SK-N-SH (cell line): ENCODE measurements at regions not wholly inside any gene's neighbourhood (a gene's known extent, or its start where the extent isn't known, plus 50 kb on each side); places are given as distances from the start of the nearest gene placed in this dataset.
A peak's percentile ranks its signal among the peaks of the same experiment; 100 is the strongest.
"Not testable (repeated sequence)": the region's sequence is repeated elsewhere in the genome, so short reads cannot be mapped to it uniquely, and the experiment has no call there.

Experiments
- CTCF ChIA-PET: fragments of 300-600, 350-600 bp; formaldehyde crosslinking; extraction: SDS; loops from one replicate; lab custom pipeline; 2021; lab: Yijun Ruan, JAX
- POLR2A ChIA-PET: fragments of 350-600 bp; sonication (Branson Sonifier 250); formaldehyde crosslinking; extraction: SDS; loops from one replicate; lab custom pipeline; 2020; ENCODE audit warnings: antibody characterized with exemption, inconsistent platforms; lab: Yijun Ruan, JAX
- DNase-seq: peaks from one replicate; pipeline ENCODE4 v3.0.0; 2012
- H2AFZ ChIP-seq: fragments of 200-600 bp; sonication (generic); 2 replicates; pipeline ENCODE4 v1.8.1; 2016; ENCODE audit warnings: antibody characterized with exemption, mild to moderate bottlenecking, low read depth
- H3F3A ChIP-seq: fragments of 200-600 bp; sonication (generic); replicated peaks from 2 replicates; pipeline ENCODE3; 2016; ENCODE audit warnings: antibody characterized with exemption, mild to moderate bottlenecking; ENCODE audit not compliant: insufficient read depth
- H3K27ac ChIP-seq, 2 experiments: fragments of 200-500 bp in 1 of 2; fragments of 200-600 bp in 1 of 2; sonication (Bioruptor generic) in 1 of 2; sonication (generic), shearing (Covaris generic) in 1 of 2; 2 replicates each; pipeline versions ENCODE4 v1.5.1 to v1.6.1; 2014 to 2016; ENCODE audit warnings: low read depth in 2 of 2, inconsistent platforms in 1 of 2, low read length in 1 of 2, mild to moderate bottlenecking in 1 of 2, mixed read lengths in 1 of 2
- H3K27me3 ChIP-seq: fragments of 200-600 bp; sonication (generic), shearing (Covaris generic); 2 replicates; pipeline ENCODE4 v1.6.1; 2016; ENCODE audit warnings: mixed run types; ENCODE audit not compliant: insufficient read depth
- H3K36me3 ChIP-seq, 2 experiments: fragments of 200-500 bp in 1 of 2; fragments of 200-600 bp in 1 of 2; sonication (Bioruptor generic) in 1 of 2; sonication (generic) in 1 of 2; replicated peaks in 1 of 2; 2 replicates each; pipeline versions ENCODE3 to v1.5.1; 2014 to 2016; ENCODE audit warnings: low read length in 1 of 2, mild to moderate bottlenecking in 1 of 2; ENCODE audit not compliant: insufficient read depth in 2 of 2, control insufficient read depth in 1 of 2
- H3K4me1 ChIP-seq, 2 experiments: fragments of 200-500 bp in 1 of 2; fragments of 200-600 bp in 1 of 2; sonication (Bioruptor generic) in 1 of 2; sonication (generic), shearing (Covaris generic) in 1 of 2; 2 replicates each; pipeline versions ENCODE4 v1.5.1 to v1.6.1; 2014 to 2016; ENCODE audit warnings: low read depth in 1 of 2, low read length in 1 of 2, mixed run types in 1 of 2; ENCODE audit not compliant: insufficient read depth in 2 of 2, control insufficient read depth in 1 of 2
- H3K4me2 ChIP-seq: fragments of 200-600 bp; sonication (generic), shearing (Covaris generic); 2 replicates; pipeline ENCODE4 v1.6.1; 2017; ENCODE audit warnings: mixed run types
- H3K4me3 ChIP-seq, 2 experiments: fragments of 200-500 bp in 1 of 2; fragments of 200-600 bp in 1 of 2; sonication (Bioruptor generic) in 1 of 2; sonication (generic), shearing (Covaris generic) in 1 of 2; 2 replicates each; pipeline versions ENCODE4 v1.5.1 to v1.8.1; 2014 to 2016; ENCODE audit warnings: low read depth in 2 of 2, inconsistent platforms in 1 of 2, low read length in 1 of 2, mild to moderate bottlenecking in 1 of 2, mixed read lengths in 1 of 2, moderate library complexity in 1 of 2
- H3K79me2 ChIP-seq: fragments of 200-600 bp; sonication (generic); 2 replicates; pipeline ENCODE4 v1.8.1; 2017; ENCODE audit warnings: mild to moderate bottlenecking; ENCODE audit not compliant: insufficient read depth
- H3K9ac ChIP-seq: fragments of 200-600 bp; sonication (generic); 2 replicates; pipeline ENCODE4 v1.6.1; 2017; ENCODE audit warnings: mixed run types
- H3K9me2 ChIP-seq: fragments of 200-600 bp; sonication (generic); 2 replicates; pipeline ENCODE4 v1.6.1; 2017; ENCODE audit warnings: mixed run types
- H3K9me3 ChIP-seq: fragments of 200-600 bp; sonication (generic); 2 replicates; pipeline ENCODE4 v1.6.1; 2017; ENCODE audit warnings: mixed run types, mild to moderate bottlenecking, moderate library complexity
- H4K20me1 ChIP-seq: fragments of 200-600 bp; sonication (generic); 2 replicates; pipeline ENCODE4 v1.6.1; 2017; ENCODE audit warnings: mild to moderate bottlenecking, mixed run types; ENCODE audit not compliant: insufficient read depth
- CTCF ChIP-seq: fragments of 200-600 bp; sonication (generic); IDR thresholded peaks from 2 replicates; pipeline ENCODE4 v1.6.1; 2017; ENCODE audit warnings: antibody characterized with exemption, mild to moderate bottlenecking, moderate library complexity
- ELF1 ChIP-seq: IDR thresholded peaks from 2 replicates; pipeline ENCODE4 v1.4.0; 2012
- EZH2phosphoT487 ChIP-seq: fragments of 200-600 bp; sonication (generic); IDR thresholded peaks from 2 replicates; pipeline ENCODE4 v1.6.1; 2017; ENCODE audit warnings: low read depth, mixed run types, mild to moderate bottlenecking, antibody characterized with exemption, moderate library complexity, borderline replicate concordance
- FOSL2 ChIP-seq: IDR thresholded peaks from 2 replicates; pipeline ENCODE4 v1.4.0; 2012; ENCODE audit warnings: low read depth, mild to moderate bottlenecking, moderate library complexity, borderline replicate concordance
- GABPA ChIP-seq: IDR thresholded peaks from 2 replicates; pipeline ENCODE4 v1.4.0; 2012; ENCODE audit warnings: low read depth, mild to moderate bottlenecking
- GATA2 ChIP-seq: sonication (generic); formaldehyde crosslinking; IDR thresholded peaks from 2 replicates; pipeline ENCODE4 v1.5.0; 2020; ENCODE audit warnings: mild to moderate bottlenecking, missing genetic modification reagents
- MEF2A ChIP-seq: IDR thresholded peaks from 2 replicates; pipeline ENCODE4 v1.4.0; 2012; ENCODE audit warnings: low read depth, borderline replicate concordance
- RCOR1 ChIP-seq: fragments of 150-350 bp; IDR thresholded peaks from 2 replicates; pipeline ENCODE4 v1.6.1; 2017; ENCODE audit warnings: antibody characterized with exemption, low read length
- RFX5 ChIP-seq: IDR thresholded peaks from 2 replicates; pipeline ENCODE4 v1.6.1; 2012; ENCODE audit warnings: mild to moderate bottlenecking, improper control_type of control experiment, low read length
- SIN3A ChIP-seq: IDR thresholded peaks from 2 replicates; pipeline ENCODE4 v1.6.1; 2012; ENCODE audit warnings: low read depth, mild to moderate bottlenecking, low read length, moderate library complexity, borderline replicate concordance
- USF2 ChIP-seq: fragments of 150-350 bp; IDR thresholded peaks from 2 replicates; pipeline ENCODE4 v1.6.1; 2017; ENCODE audit warnings: antibody characterized with exemption, low read length, low read depth, borderline replicate concordance
- ZBTB33 ChIP-seq: IDR thresholded peaks from 2 replicates; pipeline ENCODE4 v1.4.0; 2012; ENCODE audit warnings: low read depth, borderline replicate concordance
- WGBS: methylation state at CpG from one replicate; pipeline ENCODE4 v1.1.6; 2017; ENCODE audit warnings: low lambda C conversion rate; 5-methylcytosine and 5-hydroxymethylcytosine counted together

- 77% methylated on average over 5 of the region's 5 CpGs for WGBS
- Histone ChIP-seq H4K20me1 (no peaks in the 10 kb centered on the region), H3K9me2 (no peaks in the 10 kb centered on the region), H3K4me3 (no peak overlapping the region), H2AFZ (no peak overlapping the region), H3K9ac (no peak overlapping the region), H3K9me3 (no peaks in the 10 kb centered on the region), H3F3A (no peaks in the 10 kb centered on the region), H3K4me2 (no peak overlapping the region), H3K27ac (no peak overlapping the region), H3K36me3 (no peaks in the 10 kb centered on the region), H3K79me2 (no peaks in the 10 kb centered on the region), H3K27me3 (no peaks in the 10 kb centered on the region; the same call in 1 of the 2 replicates), H3K4me1 (peaks cover 0 to 17% of the 10 kb centered on the region in 2 experiments; a peak in 2 of 4 replicates)
- no peak for DNase-seq
- POLR2A ChIA-PET: no interaction called here
- no peak for TF ChIP-seq USF2
- TF ChIP-seq MEF2A: no peak
- TF ChIP-seq RFX5: no peak
- no peak for TF ChIP-seq EZH2phosphoT487
- no peak for TF ChIP-seq ZBTB33
- no peak for TF ChIP-seq GABPA
- TF ChIP-seq SIN3A: no peak
- no peak for TF ChIP-seq ELF1
- TF ChIP-seq FOSL2: no peak
- TF ChIP-seq GATA2 (CRISPR knock-in tag): no peak
- CTCF ChIA-PET: interaction anchor here (1.0 to 1.7 kb wide), 2 partner anchors 20 to 48 kb away, joined by 3 to 7 read pairs; no protein-coding TSS in a partner anchor
Measured at GRCh38 chr3:73144276-73144675, 82.8 kb downstream of the EBLN2 start.

- Histone ChIP-seq H3K4me1 (peaks cover 0 to 17% of the 10 kb centered on the region in 2 experiments; a peak in 2 of 4 replicates), H3K27ac (no peak overlapping the region), H3F3A (no peaks in the 10 kb centered on the region), H3K9me3 (no peaks in the 10 kb centered on the region), H3K79me2 (no peaks in the 10 kb centered on the region), H3K4me2 (no peak overlapping the region), H4K20me1 (no peaks in the 10 kb centered on the region), H3K27me3 (no peaks in the 10 kb centered on the region; the same call in 1 of the 2 replicates), H3K36me3 (no peaks in the 10 kb centered on the region), H3K9me2 (no peaks in the 10 kb centered on the region), H2AFZ (no peak overlapping the region), H3K9ac (no peak overlapping the region), H3K4me3 (no peak overlapping the region)
- CTCF ChIA-PET: interaction anchor here (1.0 to 1.7 kb wide), 2 partner anchors 20 to 47 kb away, joined by 3 to 7 read pairs; no protein-coding TSS in a partner anchor
- no peak for DNase-seq
- no peak for TF ChIP-seq CTCF
- no peak for TF ChIP-seq RCOR1
- 68% methylated on average over 2 of the region's 2 CpGs for WGBS
- POLR2A ChIA-PET: no interaction called here
Measured at GRCh38 chr3:73144828-73145227, 83.4 kb downstream of the EBLN2 start.

DNA sequence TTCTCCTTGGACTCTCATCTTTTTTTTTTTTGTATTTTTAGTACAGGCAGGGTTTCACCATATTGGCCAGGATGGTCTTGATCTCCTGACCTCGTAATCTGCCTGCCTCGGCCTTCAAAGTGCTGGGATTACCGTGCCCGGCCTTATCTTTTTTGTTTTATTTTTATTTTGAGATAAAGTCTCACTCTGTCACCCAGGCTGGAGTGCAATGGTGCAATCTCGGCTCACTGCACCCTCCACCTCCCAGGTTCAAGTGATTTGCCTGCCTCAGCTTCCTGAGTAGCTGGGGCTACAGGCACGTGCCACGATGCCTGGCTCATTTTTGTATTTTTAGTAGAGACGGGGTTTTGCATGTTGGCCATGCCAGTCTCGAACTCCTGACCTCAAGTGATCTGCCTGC lies 86.0 kb downstream of the EBLN2 start:
- H3K27me3 ChIP-seq, H3K4me2 ChIP-seq, H3F3A ChIP-seq, POLR2A ChIA-PET, H3K79me2 ChIP-seq, CTCF ChIA-PET, H3K36me3 ChIP-seq, H3K9me3 ChIP-seq, H3K9me2 ChIP-seq, H2AFZ ChIP-seq, H3K9ac ChIP-seq, DNase-seq, H4K20me1 ChIP-seq, H3K4me3 ChIP-seq: not testable (repeated sequence)
- peaks cover 0 to 14% of the 10 kb centered on the region in 2 experiments; a peak in 2 of 4 replicates for H3K4me1 ChIP-seq
- 54% methylated on average over 9 of the region's 9 CpGs for WGBS
- H3K27ac ChIP-seq: peak overlapping the region in 1 of 2 experiments; percentile 74; a peak in 1 of 4 replicates
